GM19025 (cell line): ENCODE measurements at regions not wholly inside any gene's neighbourhood (a gene's known extent, or its start where the extent isn't known, plus 50 kb on each side); places are given as distances from the start of the nearest gene placed in this dataset.

Experiments
- ATAC-seq: cut with Tn5 transposase; IDR thresholded peaks from one replicate; pipeline ENCODE4 v1.9.1; 2021; ENCODE audit warnings: mild to moderate bottlenecking, low read depth, moderate library complexity; ENCODE audit not compliant: unreplicated experiment

GRCh38 chr13:106686163-106686562 is 118.2 kb upstream of the ARGLU1 start:
- no peak for ATAC-seq

GRCh38 chr13:106685143-106685542 is 117.2 kb upstream of the ARGLU1 start:
- no peak for ATAC-seq

GRCh38 chr13:106683918-106684317 is 116.0 kb upstream of the ARGLU1 start:
- no peak for ATAC-seq

- ATAC-seq = no peak
These were observed 115.2 kb upstream of the ARGLU1 start for GRCh38 chr13:106683179-106683578.

- ATAC-seq = no peak
These were observed 114.1 kb upstream of the ARGLU1 start for GRCh38 chr13:106681997-106682396.

GRCh38 chr13:106681536-106681935 is 113.6 kb upstream of the ARGLU1 start:
- ATAC-seq = no peak

GRCh38 chr13:106680796-106681472 is 113.0 kb upstream of the ARGLU1 start:
- no peak for ATAC-seq

GRCh38 chr13:106678646-106679418 is 110.9 kb upstream of the ARGLU1 start:
- ATAC-seq = no peak

GRCh38 chr13:106675311-106675710 is 107.4 kb upstream of the ARGLU1 start:
- no peak for ATAC-seq

- no peak for ATAC-seq
These were observed 93.0 kb upstream of the ARGLU1 start for GRCh38 chr13:106660746-106661625.

- ATAC-seq = no peak
These were observed 89.2 kb upstream of the ARGLU1 start for GRCh38 chr13:106657104-106657503.

- no peak for ATAC-seq
These were observed 88.2 kb upstream of the ARGLU1 start for GRCh38 chr13:106656186-106656585.

- no peak for ATAC-seq
These were observed 83.5 kb upstream of the ARGLU1 start for GRCh38 chr13:106651442-106651841.

GRCh38 chr13:106650690-106651205 is 82.8 kb upstream of the ARGLU1 start:
- no peak for ATAC-seq

GRCh38 chr13:106649495-106649894 is 81.6 kb upstream of the ARGLU1 start:
- no peak for ATAC-seq

GRCh38 chr13:106640515-106640914 is 72.6 kb upstream of the ARGLU1 start:
- ATAC-seq = no peak

GRCh38 chr13:106637519-106637918 is 69.6 kb upstream of the ARGLU1 start:
- no peak for ATAC-seq

- no peak for ATAC-seq
These were observed 68.6 kb upstream of the ARGLU1 start for GRCh38 chr13:106636492-106636891.

GRCh38 chr13:106635616-106636015 is 67.7 kb upstream of the ARGLU1 start:
- ATAC-seq = no peak

- no peak for ATAC-seq
These were observed 65.4 kb upstream of the ARGLU1 start for GRCh38 chr13:106633321-106633720.

- no peak for ATAC-seq
These were observed 62.7 kb upstream of the ARGLU1 start for GRCh38 chr13:106630650-106631049.
